CD4-positive, alpha-beta T cell (primary cell): ENCODE measurements at regions not wholly inside any gene's neighbourhood (a gene's known extent, or its start where the extent isn't known, plus 50 kb on each side); places are given as distances from the start of the nearest gene placed in this dataset.

ENCODE experiments used
- ATAC-seq: fragments of 200-7000 bp; cut with Tn5 transposase; one replicate; pipeline ENCODE4 v1.10.0; 2022; ENCODE audit warnings: mild to moderate bottlenecking; ENCODE audit not compliant: poor library complexity
- CTCF ChIA-PET: fragments of 350-600 bp; sonication (Branson Sonifier 250); formaldehyde crosslinking; loops from one replicate; lab custom pipeline; 2021; ENCODE audit warnings: antibody characterized with exemption, inconsistent platforms; lab: Charles Lee
- POLR2A ChIA-PET: fragments of 350-600 bp; sonication (Branson Sonifier 250); formaldehyde crosslinking; loops from one replicate; lab custom pipeline; 2021; ENCODE audit warnings: antibody characterized with exemption, inconsistent platforms; lab: Charles Lee
- DNase-seq, 14 experiments: peaks; one replicate each; pipeline ENCODE4 v3.0.0-alpha.2; 2013 to 2020; ENCODE audit warnings: mixed read lengths in 2 of 14
- H3K27ac ChIP-seq, 2 donors: one replicate each; pipeline versions ENCODE4 v1.5.1 to v1.7.0; 2013; ENCODE audit warnings: low read length in 2 of 2, low read depth in 1 of 2, mild to moderate bottlenecking in 1 of 2
- H3K27me3 ChIP-seq, 2 experiments: 1 replicate in 1 of 2; 2 replicates in 1 of 2; pipeline versions ENCODE4 v1.6.1 to v1.7.0; 2013; ENCODE audit warnings: low read length in 2 of 2, control low read depth in 1 of 2, mild to moderate bottlenecking in 1 of 2, moderate library complexity in 1 of 2; ENCODE audit not compliant: insufficient read depth in 2 of 2, control insufficient read depth in 1 of 2
- H3K36me3 ChIP-seq: one replicate; pipeline ENCODE4 v1.6.1; 2013; ENCODE audit warnings: low read length, control low read depth; ENCODE audit not compliant: insufficient read depth
- H3K4me1 ChIP-seq: one replicate; pipeline ENCODE4 v1.6.1; 2013; ENCODE audit warnings: low read length, control low read depth; ENCODE audit not compliant: insufficient read depth
- H3K4me3 ChIP-seq: one replicate; pipeline ENCODE4 v1.5.1; 2013; ENCODE audit warnings: mild to moderate bottlenecking, low read length, moderate library complexity
- H3K9me3 ChIP-seq, 2 experiments: 1 replicate in 1 of 2; 2 replicates in 1 of 2; pipeline versions ENCODE4 v1.6.1 to v1.7.0; 2013; ENCODE audit warnings: low read length in 2 of 2, mild to moderate bottlenecking in 2 of 2, control low read depth in 1 of 2, moderate library complexity in 1 of 2; ENCODE audit not compliant: control insufficient read depth in 1 of 2, insufficient read depth in 1 of 2
- H3K27ac Mint-ChIP-seq: one replicate; pipeline ENCODE4 v1.8.0; 2020; ENCODE audit warnings: mixed read lengths
- H3K27me3 Mint-ChIP-seq: one replicate; pipeline ENCODE4 v1.8.0; 2021; ENCODE audit warnings: mixed read lengths
- H3K36me3 Mint-ChIP-seq: one replicate; pipeline ENCODE4 v1.8.0; 2021; ENCODE audit warnings: low read depth, mixed read lengths
- H3K4me1 Mint-ChIP-seq: one replicate; pipeline ENCODE4 v1.8.0; 2021; ENCODE audit warnings: low read depth, mixed read lengths
- H3K4me3 Mint-ChIP-seq: one replicate; pipeline ENCODE4 v1.8.0; 2020; ENCODE audit warnings: mild to moderate bottlenecking, mixed read lengths
- H3K9me3 Mint-ChIP-seq: one replicate; pipeline ENCODE4 v1.8.0; 2020; ENCODE audit warnings: mixed read lengths
- CTCF ChIP-seq: fragments of 200-600 bp; IDR thresholded peaks from one replicate; pipeline ENCODE4 v1.8.0; 2022; ENCODE audit warnings: antibody characterized with exemption, mild to moderate bottlenecking
- intact Hi-C, 2 experiments: fragments of 100-400 bp; cut with DNase I in 1 of 2; cut with micrococcal nuclease in 1 of 2; formaldehyde crosslinking; loops; one replicate each; pipeline versions ENCODE4 v1.15.1 to v1.9.0; 2023 to 2025; cut with DNase I, micrococcal nuclease

DNA sequence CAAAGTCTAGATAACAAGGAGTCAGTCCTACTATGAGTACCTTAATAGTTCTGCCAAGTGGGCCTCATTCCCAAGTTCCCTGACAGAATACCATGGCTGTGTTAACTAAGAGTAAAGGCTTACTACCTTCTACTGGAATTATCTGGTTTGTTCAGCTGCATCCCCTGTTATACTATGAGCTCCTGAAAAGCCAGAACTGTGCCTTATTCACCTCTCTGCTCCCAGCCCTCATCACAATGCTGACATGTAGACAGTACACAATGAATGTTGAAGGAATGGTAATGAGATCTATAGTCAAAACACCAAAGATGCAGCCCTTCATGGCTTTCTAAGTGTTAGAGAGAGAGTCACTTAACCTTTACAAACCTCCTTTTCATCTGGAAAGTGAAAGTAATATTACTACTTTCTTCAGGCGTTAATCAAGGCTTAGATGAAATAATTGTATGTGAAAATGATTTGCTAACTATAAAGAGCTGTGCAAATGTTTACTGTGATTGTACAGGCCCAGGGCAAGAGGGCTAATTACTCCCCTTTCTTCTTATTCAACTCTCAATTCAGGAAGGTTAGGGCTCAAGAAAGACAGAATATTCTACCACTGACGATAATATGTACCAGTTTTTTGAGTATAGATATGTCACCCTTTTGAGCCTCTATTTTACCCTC lies 70.3 kb upstream of the MROH9 start:
- Mint-ChIP-seq H3K4me1 (no peaks in the 10 kb centered on the region), H3K9me3 (no peaks in the 10 kb centered on the region), H3K4me3 (no peak overlapping the region), H3K27me3 (peaks cover 13% of the 10 kb centered on the region), H3K36me3 (no peaks in the 10 kb centered on the region), H3K27ac (no peak overlapping the region)
- Histone ChIP-seq H3K27ac (no peak overlapping the region), H3K4me1 (no peaks in the 10 kb centered on the region), H3K36me3 (no peaks in the 10 kb centered on the region), H3K4me3 (no peak overlapping the region), H3K27me3 (no peaks in the 10 kb centered on the region), H3K9me3 (no peaks in the 10 kb centered on the region)
- ATAC-seq (no peak), DNase-seq (no peak)
- intact Hi-C loops = no loop called here
- CTCF ChIA-PET = no interaction called here
- POLR2A ChIA-PET = no interaction called here
- TF ChIP-seq CTCF = no peak

GRCh38 chr1:170866646-170867045 lies 68.7 kb upstream of the MROH9 start:
- Mint-ChIP-seq H3K9me3 (no peaks in the 10 kb centered on the region), H3K27ac (no peak overlapping the region), H3K4me3 (no peak overlapping the region), H3K36me3 (no peaks in the 10 kb centered on the region), H3K27me3 (peaks cover 14% of the 10 kb centered on the region), H3K4me1 (no peaks in the 10 kb centered on the region)
- POLR2A ChIA-PET = no interaction called here
- Histone ChIP-seq H3K4me1 (no peaks in the 10 kb centered on the region), H3K36me3 (no peaks in the 10 kb centered on the region), H3K27me3 (no peaks in the 10 kb centered on the region), H3K27ac (no peak overlapping the region), H3K9me3 (no peaks in the 10 kb centered on the region), H3K4me3 (no peak overlapping the region)
- intact Hi-C loops = no loop called here
- CTCF ChIA-PET = no interaction called here
- no peak for DNase-seq
- no peak for TF ChIP-seq CTCF
- ATAC-seq = no peak

- no peak overlapping the region for H3K27ac ChIP-seq
- Mint-ChIP-seq H3K27ac (no peak overlapping the region), H3K9me3 (no peaks in the 10 kb centered on the region), H3K4me3 (no peak overlapping the region), H3K4me1 (no peaks in the 10 kb centered on the region), H3K36me3 (no peaks in the 10 kb centered on the region), H3K27me3 (peaks cover 22% of the 10 kb centered on the region)
- ChIA-PET CTCF (no interaction called here), POLR2A (no interaction called here)
- H3K36me3 ChIP-seq = no peaks in the 10 kb centered on the region
- intact Hi-C loops = no loop called here
- H3K4me3 ChIP-seq = no peak overlapping the region
- ATAC-seq (no peak), DNase-seq (no peak)
- H3K4me1 ChIP-seq = no peaks in the 10 kb centered on the region
- no peaks in the 10 kb centered on the region for H3K27me3 ChIP-seq
- H3K9me3 ChIP-seq = no peaks in the 10 kb centered on the region
- TF ChIP-seq CTCF = no peak
Measured at GRCh38 chr1:170871868-170872267, 63.5 kb upstream of the MROH9 start.
